ENCODE measurements at regions not wholly inside any gene's neighbourhood (a gene's known extent, or its start where the extent isn't known, plus 50 kb on each side); places are given as distances from the start of the nearest gene placed in this dataset.

DNA sequence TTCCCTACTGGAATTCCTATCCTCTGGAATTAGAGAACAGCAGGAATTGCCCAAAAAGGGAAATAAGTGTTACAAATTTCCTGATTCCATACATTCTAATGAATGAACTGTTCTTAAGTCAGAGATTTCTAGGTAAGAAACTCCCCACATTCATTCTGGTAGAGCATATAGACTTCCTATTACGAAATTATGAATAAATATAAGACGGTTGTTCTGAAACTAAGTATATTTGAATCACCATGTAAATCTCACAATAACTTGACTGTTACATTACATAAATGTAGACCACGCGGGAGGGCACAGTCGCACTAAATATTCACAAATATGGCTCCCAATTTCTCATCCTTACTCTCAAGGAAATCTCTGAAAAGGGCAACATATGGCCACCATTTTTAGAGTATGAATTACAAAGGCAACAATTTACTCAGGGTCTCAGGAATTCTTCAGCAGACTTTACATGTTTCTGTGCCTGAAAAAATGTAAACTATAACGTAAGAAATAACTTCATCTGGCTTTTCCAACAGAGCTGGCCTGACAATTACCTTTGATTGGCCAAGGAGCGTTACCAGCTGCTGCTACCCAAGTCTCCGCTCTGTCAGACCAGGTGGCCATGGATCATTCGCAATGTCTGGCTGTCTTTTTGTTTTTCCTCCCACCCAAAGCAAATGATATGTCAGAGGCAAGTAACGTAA is 115.8 kb downstream of the MPP7 start:
- DNase-seq (ENCODE audit: low read depth), result no peak

GRCh38 chr10:28186461-28186860 is 116.4 kb downstream of the MPP7 start:
- DNase-seq (ENCODE audit: low read depth), result no peak

GRCh38 chr10:28184810-28185209 is 118.1 kb downstream of the MPP7 start:
- no peak for DNase-seq (ENCODE audit: low read depth)

DNA sequence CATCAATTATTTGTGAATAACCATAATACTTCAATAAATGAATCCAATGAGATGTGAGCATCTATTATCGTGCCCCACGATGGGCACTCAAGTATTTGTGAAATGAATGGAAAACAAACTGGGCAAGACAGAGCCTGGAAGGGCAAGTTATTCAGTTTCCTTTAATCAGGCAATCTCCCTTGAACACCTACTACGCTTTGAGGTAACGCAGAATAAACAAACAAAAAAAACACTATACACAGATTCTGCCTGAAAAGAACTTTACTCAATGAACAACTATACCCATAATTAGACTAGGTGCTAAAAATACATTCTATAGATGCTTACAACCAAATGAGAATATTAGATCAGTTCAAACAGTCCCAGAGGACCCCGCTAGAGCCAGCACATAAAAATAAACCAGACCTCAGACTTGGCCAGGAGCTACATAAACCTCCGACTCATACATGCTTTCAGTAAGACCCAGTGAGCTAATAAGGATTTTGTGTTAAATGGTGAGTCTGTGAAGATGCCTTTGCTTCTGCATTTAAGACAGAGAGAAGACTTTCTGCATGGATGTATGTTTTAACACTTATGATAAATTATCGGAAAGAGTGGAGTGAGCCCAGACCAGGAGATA is 121.3 kb downstream of the MPP7 start:
- peak; percentile 63 for DNase-seq (ENCODE audit: low read depth)

DNA sequence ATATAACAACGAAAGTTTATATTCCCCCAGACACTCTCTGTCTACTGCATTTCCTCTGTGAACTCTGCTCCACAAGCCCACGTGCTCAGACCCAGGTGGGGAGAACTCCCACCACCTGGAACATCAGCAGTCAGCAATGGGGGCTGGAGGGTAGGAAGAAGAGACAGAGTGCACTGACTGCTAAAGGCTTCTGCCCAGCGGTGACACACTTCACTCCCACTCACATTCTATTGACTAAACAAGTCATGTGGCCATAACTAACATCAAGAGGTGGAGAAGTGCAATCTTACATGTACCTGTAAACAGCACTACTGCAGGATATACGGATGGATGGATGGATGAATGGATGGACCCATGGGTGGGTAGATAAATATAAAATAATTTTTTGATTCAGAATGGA is 122.2 kb downstream of the MPP7 start:
- no peak for DNase-seq (ENCODE audit: low read depth)

DNA sequence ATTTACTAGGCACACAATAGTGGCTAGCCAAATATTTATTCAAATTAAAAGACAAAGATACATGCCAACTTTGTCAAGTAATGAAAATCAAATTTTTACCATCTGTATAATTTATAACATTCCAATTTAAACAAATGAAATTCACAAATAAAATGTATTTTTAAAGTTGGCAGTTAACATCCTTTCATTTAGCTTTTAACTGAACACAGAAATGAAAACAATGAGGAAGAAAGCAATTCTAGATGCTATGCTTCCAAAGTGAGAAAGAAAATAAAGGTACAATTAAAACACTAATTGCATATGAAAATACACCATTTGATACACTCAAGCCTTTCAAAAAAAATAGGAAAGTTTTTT is 123.1 kb downstream of the MPP7 start:
- no peak for DNase-seq (ENCODE audit: low read depth)

DNA sequence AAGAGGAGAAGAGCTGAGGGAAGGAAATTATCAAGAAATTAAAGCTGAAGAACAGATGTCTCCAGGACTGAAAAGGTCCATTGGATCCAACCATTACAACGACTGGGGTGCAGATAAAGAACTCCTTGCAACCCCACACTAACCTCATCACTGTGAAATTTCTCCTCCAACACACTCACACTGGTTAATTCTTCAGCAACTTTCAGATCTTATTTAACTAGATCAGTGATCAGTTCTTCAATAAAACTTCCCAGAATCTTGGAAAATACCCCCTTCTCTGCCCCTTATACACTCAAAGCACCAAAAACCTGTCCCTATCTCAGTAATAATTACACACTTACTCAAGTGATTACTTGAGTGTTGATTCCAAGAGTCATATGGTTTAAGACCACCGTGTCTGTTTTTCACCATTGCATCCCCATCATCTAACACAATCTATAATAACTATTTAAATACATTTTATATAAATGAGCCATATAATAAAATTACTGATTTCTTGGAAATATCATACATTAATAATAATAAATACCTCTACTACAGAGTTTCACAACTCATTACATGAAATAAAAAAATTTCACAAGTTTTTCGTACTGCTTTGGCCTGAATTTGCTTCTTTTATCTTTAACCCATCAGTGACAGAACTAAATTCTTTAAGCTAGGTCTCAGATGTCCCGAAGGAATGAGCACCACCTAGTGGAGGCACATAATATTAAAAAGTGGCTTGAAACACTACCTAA is 123.7 kb downstream of the MPP7 start:
- DNase-seq (ENCODE audit: low read depth), result peak; percentile 76

- DNase-seq (ENCODE audit: low read depth), result peak; percentile 38
Measured at GRCh38 chr10:28177944-28178637, 124.8 kb downstream of the MPP7 start.

DNA sequence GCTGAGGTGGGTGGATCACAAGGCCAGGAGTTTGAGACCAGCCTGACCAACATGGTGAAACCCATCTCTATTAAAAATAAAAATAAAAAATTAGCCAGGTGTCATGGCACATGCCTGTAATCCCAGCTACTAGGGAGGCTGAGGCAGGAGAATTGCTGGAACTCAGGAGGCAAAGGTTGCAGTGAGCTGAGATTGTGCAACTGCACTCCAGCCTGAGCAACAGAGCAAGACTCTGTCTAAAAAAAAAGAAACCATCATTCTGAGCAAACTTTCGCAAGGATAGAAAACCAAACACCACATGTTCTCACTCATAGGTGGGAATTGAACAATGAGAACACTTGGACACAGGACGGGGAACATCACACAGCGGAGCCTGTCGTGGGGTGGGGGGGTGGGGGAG is 126.4 kb downstream of the MPP7 start:
- DNase-seq (ENCODE audit: low read depth), result peak; percentile 26

DNA sequence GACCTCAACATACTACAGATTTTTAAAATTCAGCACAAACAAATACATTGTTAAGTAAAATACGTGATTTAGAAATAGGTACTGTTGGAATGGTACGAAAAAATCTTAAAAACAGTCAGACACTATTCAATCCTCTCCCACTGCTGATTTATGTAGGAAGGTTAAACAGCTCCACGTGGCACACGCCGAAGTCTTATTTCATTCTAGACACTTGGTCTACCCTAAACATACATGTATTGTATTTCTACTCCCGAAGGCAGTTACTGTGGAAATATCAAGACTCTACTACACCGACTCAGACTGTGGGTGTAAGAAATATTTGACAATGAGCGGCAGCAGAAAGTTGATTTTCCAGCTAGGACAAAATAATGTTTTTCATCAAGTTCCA is 130.6 kb downstream of the MPP7 start:
- DNase-seq (ENCODE audit: low read depth), result no peak

GRCh38 chr10:28171468-28172222 is 131.2 kb downstream of the MPP7 start:
- no peak for DNase-seq (ENCODE audit: low read depth)

DNA sequence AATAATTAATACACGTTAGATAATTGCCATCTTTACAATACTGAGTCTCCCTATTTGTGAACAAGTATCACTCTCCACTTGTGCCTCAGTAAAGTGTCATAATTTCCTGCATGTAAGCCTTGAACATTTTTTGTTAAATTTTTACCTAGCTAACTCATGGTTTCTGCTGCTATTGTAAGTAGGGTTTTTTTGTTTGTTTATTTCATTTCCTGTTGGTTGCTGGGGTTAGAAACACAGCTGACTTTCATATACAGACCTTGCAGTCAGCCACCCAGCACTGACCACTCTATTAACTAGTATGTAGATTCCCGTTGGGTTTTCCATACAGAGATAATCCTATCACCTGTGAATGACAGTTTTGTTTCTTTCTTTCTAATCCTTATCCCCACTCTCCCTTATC is 133.3 kb downstream of the MPP7 start:
- no peak for DNase-seq (ENCODE audit: low read depth)

DNA sequence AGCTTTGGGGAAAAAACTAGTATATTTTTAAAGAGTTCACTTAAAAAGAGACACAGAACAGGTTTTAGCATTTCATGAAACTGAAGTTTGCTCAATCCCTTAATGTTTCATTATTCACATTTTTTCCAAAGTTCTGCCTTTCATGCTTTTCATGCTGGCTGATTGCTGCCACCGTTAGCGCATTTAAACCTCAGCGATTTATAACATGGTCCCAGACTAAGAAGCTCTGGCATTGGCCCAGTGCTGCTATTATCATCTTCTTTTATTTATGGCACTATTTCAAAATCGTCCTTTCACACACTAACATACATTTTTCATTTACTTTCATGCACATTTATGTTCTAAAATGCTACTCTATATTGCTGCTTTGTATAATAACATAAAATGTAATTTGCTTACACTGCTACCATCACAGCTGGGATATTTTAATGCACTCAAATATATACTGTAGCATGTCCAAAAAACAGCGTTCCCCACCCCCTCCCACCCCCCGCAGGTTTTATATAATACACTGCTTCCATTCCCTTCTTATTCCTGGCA is 141.9 kb downstream of the MPP7 start:
- DNase-seq (ENCODE audit: low read depth), result no peak

- no peak for DNase-seq (ENCODE audit: low read depth)
Measured at GRCh38 chr10:28157379-28157778, 145.5 kb downstream of the MPP7 start.

GRCh38 chr10:28155726-28156125 is 147.1 kb downstream of the MPP7 start:
- DNase-seq (ENCODE audit: low read depth), result no peak

DNA sequence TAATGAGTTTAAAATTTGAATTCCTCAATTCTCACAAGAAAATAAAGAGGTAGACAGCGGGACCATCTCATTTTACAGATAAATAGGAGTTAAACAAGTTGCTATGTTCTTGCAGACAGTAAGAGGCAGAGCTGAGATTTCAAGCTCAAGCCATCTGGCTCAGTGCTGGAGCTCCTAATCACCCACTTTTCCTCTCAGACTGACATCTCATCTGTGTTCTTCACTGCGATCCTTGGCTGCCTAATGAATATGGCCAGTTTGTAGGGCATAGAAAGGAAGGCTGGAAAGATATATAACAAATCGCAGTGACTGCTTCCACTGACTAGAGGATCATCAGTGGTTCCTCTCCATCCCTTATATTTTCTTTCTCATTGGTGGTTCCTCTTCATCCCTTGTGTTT is 151.2 kb downstream of the MPP7 start:
- DNase-seq (ENCODE audit: low read depth), result no peak

DNA sequence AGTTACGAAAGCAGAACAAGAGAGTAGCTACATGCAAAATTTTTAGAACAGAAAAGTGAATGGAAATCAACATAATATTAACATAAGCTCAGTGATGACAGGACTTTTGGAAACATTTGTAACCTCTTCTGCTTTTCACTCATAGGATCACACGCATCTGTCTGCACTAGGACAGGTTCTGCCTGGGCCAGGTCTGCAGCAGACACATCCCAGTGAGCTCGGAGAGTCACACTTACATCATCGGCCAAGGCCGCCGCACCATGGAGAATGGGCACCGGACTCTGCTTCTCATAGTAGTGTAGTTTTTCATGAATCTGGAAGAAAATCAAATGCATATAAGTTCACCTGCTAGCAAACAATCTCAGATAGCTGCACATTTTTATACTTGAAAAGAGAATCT is 150.9 kb upstream of the ODAD2 start:
- no peak for DNase-seq (ENCODE audit: low read depth)

GRCh38 chr10:28147706-28148105 is 148.8 kb upstream of the ODAD2 start:
- no peak for DNase-seq (ENCODE audit: low read depth)

GRCh38 chr10:28139138-28139537 is 140.3 kb upstream of the ODAD2 start:
- peak; percentile 85 for DNase-seq (ENCODE audit: low read depth)

DNA sequence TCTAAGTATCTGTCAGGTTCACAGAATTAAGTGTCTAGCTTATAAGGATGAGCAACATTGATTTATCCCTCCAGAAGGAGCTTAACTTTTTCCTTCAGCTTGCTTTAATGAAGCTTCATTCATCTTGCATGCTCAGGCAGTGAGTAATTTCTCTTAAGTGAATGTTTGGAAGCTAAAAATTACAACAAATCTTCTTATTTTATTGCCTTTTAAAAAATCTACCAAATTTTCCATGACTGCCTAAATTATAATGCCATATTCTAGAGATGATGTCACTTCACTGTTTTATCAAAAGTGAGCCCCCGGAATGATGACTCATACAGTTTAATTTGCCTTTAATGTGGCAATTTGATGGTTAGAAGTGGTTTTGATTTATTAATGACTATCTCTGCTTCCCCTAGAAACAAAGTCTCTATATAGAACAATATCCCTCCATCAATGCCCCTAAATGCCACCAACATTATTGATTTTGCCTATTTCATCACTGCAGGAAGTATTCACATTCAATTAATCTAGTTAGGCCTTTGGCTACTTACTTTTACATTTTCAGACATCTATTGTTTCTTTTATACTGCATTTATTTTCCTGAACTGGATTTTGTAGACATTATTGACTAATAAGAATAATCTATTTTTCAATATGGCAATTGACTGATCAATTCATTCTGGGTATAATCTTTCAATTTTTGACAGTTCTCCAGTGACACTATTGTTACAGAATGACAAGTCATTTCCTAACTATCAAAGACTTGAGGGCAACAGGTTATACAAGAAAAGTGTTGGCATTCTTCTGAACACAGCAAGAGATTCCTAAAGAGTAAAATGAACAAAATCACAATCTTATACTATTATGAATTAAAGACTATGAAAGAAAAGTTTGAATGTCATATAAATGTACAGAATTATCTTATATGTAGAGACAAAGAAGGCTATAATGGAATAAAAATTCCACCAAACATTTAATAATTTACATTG is 139.3 kb upstream of the ODAD2 start:
- DNase-seq (ENCODE audit: low read depth), result peak; percentile 97

GRCh38 chr10:28135258-28135657 is 136.4 kb upstream of the ODAD2 start:
- DNase-seq (ENCODE audit: low read depth), result peak; percentile 55

Measured in EH (cell line).